Lower leg skin (tissue), 3 donors: ENCODE measurements at regions not wholly inside any gene's neighbourhood (a gene's known extent, or its start where the extent isn't known, plus 50 kb on each side); places are given as distances from the start of the nearest gene placed in this dataset.

Source experiments
- POLR2A ChIP-seq, 2 donors: fragments of 450-650 bp; IDR thresholded peaks; one replicate each; pipeline ENCODE4 v1.6.1; 2016 to 2017; ENCODE audit warnings: antibody characterized with exemption in 2 of 2, mild to moderate bottlenecking in 1 of 2, moderate library complexity in 1 of 2
- TF ChIP-seq, protein P1 (sequence below), 3 donors: fragments of 450-650 bp; IDR thresholded peaks; one replicate each; pipeline ENCODE4 v1.5.1; 2016; ENCODE audit warnings: antibody characterized with exemption in 3 of 3, mild to moderate bottlenecking in 3 of 3, moderate library complexity in 2 of 3

DNA sequence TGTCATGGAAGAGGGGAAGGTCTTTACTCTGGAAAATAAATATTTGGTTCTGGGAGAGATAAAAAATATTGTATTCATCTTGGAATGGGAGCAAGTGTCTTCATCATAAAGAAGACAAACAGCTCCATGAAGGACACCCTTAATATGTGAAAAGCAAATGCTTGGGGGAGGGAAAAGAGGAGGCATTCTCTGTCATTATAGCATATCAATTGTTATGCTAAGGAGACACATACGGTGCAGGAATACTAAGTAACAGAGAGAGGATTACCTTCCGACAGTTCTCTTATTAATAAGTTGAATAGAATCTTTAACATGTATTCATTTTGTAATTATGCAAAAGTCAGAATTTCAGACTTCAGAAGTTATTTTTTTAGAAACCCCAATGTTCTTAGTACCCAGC is 634.4 kb downstream of the UTRN start:
- no peak for TF ChIP-seq POLR2A (IDR thresholded peaks at IDR 0.05)
- TF ChIP-seq, protein P1, sequence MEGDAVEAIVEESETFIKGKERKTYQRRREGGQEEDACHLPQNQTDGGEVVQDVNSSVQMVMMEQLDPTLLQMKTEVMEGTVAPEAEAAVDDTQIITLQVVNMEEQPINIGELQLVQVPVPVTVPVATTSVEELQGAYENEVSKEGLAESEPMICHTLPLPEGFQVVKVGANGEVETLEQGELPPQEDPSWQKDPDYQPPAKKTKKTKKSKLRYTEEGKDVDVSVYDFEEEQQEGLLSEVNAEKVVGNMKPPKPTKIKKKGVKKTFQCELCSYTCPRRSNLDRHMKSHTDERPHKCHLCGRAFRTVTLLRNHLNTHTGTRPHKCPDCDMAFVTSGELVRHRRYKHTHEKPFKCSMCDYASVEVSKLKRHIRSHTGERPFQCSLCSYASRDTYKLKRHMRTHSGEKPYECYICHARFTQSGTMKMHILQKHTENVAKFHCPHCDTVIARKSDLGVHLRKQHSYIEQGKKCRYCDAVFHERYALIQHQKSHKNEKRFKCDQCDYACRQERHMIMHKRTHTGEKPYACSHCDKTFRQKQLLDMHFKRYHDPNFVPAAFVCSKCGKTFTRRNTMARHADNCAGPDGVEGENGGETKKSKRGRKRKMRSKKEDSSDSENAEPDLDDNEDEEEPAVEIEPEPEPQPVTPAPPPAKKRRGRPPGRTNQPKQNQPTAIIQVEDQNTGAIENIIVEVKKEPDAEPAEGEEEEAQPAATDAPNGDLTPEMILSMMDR (IDR thresholded peaks at IDR 0.05), result no peak
